Vagina (tissue), 2 donors: ENCODE measurements at regions not wholly inside any gene's neighbourhood (a gene's known extent, or its start where the extent isn't known, plus 50 kb on each side); places are given as distances from the start of the nearest gene placed in this dataset.

Source experiments
- CTCF ChIP-seq, 3 experiments: fragments of 450-650 bp in 2 of 3; fragments of 200-600 bp in 1 of 3; sonication (generic) in 1 of 3; IDR thresholded peaks; one replicate each; pipeline ENCODE4 v1.5.1; 2017 to 2019; ENCODE audit warnings: antibody characterized with exemption in 3 of 3, mild to moderate bottlenecking in 2 of 3, moderate library complexity in 2 of 3
- POLR2A ChIP-seq, 2 donors: fragments of 450-650 bp; IDR thresholded peaks; one replicate each; pipeline ENCODE4 v1.6.1; 2017; ENCODE audit warnings: antibody characterized with exemption in 2 of 2, mild to moderate bottlenecking in 2 of 2, moderate library complexity in 2 of 2
- POLR2AphosphoS5 ChIP-seq, 2 donors: sonication (generic); formaldehyde crosslinking; IDR thresholded peaks; one replicate each; pipeline ENCODE4 v1.9.0; 2017; ENCODE audit warnings: antibody characterized with exemption in 2 of 2, mild to moderate bottlenecking in 2 of 2, low read depth in 1 of 2; ENCODE audit not compliant: insufficient read depth in 1 of 2

GRCh38 chr6:126267626-126268025 is 72.3 kb upstream of the CENPW start:
- TF ChIP-seq CTCF (IDR thresholded peaks at IDR 0.05) (no peak), POLR2A (IDR thresholded peaks at IDR 0.05) (no peak), POLR2AphosphoS5 (IDR thresholded peaks at IDR 0.05; ENCODE audit: insufficient read depth in 1 of 2, low read depth in 1 of 2) (no peak)
